ENCODE measurements at regions not wholly inside any gene's neighbourhood (a gene's known extent, or its start where the extent isn't known, plus 50 kb on each side); places are given as distances from the start of the nearest gene placed in this dataset.

GRCh38 chr2:7452110-7452876 lies 535.1 kb downstream of the RNF144A start:
- TF ChIP-seq CTCF (IDR thresholded peaks at IDR 0.05; ENCODE audit: low read length) (no peak), EZH2phosphoT487 (IDR thresholded peaks at IDR 0.05; ENCODE audit: low read length) (no peak)
